ENCODE measurements at regions not wholly inside any gene's neighbourhood (a gene's known extent, or its start where the extent isn't known, plus 50 kb on each side); places are given as distances from the start of the nearest gene placed in this dataset.

DNA sequence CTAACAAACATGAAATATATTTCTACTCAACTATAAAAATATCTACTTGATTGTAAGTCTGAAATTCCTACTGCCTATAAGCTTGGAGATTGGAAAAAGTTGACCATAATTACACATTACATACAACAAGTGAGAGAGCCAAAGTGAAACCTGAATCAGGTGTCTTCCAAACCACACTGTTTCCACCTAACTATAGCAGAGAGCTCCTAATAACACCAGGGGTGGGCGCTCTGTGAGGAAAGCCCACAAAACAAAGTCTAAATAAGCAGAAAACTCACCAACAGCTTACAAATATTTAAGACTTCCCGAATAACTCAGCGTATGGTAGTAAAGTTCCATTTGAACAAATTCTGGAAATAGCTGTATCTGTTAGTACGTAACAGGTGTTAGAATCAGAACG, 119.9 kb downstream of the GPR37 start:
- no peak for DNase-seq
- TF ChIP-seq, protein P1, sequence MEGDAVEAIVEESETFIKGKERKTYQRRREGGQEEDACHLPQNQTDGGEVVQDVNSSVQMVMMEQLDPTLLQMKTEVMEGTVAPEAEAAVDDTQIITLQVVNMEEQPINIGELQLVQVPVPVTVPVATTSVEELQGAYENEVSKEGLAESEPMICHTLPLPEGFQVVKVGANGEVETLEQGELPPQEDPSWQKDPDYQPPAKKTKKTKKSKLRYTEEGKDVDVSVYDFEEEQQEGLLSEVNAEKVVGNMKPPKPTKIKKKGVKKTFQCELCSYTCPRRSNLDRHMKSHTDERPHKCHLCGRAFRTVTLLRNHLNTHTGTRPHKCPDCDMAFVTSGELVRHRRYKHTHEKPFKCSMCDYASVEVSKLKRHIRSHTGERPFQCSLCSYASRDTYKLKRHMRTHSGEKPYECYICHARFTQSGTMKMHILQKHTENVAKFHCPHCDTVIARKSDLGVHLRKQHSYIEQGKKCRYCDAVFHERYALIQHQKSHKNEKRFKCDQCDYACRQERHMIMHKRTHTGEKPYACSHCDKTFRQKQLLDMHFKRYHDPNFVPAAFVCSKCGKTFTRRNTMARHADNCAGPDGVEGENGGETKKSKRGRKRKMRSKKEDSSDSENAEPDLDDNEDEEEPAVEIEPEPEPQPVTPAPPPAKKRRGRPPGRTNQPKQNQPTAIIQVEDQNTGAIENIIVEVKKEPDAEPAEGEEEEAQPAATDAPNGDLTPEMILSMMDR (IDR thresholded peaks at IDR 0.05), result no peak
- H3K27ac ChIP-seq, result no peak overlapping the region
- H3K9ac ChIP-seq (ENCODE audit: low read depth in 2 of 2, low read length in 2 of 2), result no peak overlapping the region
- intact Hi-C loops (cut with DNase I), result no loop called here
- no peak overlapping the region for H3K4me3 ChIP-seq
- H3K9me3 ChIP-seq, result no peaks in the 10 kb centered on the region
- no peaks in the 10 kb centered on the region for H3K4me1 ChIP-seq
- no peaks in the 10 kb centered on the region for H3K36me3 ChIP-seq
- H3K27me3 ChIP-seq, result no peaks in the 10 kb centered on the region

DNA sequence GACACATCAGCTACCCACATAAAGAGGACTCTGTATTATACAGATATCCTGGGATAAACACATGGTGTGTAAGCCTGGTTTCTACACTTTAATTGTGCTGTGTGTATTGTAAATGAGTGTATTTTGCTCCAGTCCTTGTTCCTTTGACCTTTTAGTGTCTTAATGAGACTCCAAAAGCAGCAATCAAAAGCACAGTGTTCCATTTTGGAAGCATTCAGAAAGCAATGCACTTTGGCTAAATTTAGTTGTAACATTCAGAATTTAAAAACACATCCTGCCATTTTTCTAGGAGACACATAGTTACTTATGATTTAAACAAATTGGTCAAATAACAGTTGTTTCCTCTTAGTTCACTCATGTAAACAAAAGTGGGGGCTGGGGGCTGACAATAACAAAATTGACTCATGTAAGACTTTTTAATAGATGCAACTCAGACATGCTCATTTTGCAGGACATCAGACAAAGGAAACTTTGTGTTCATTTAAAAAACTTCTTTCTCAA, 122.2 kb downstream of the GPR37 start:
- no peaks in the 10 kb centered on the region for H3K4me1 ChIP-seq
- DNase-seq, result no peak
- H3K27me3 ChIP-seq, result no peaks in the 10 kb centered on the region
- H3K36me3 ChIP-seq, result no peaks in the 10 kb centered on the region
- intact Hi-C loops (cut with DNase I), result no loop called here
- H3K9ac ChIP-seq (ENCODE audit: low read depth in 2 of 2, low read length in 2 of 2), result no peak overlapping the region
- H3K27ac ChIP-seq, result no peak overlapping the region
- H3K9me3 ChIP-seq, result no peaks in the 10 kb centered on the region
- TF ChIP-seq, protein P1 (IDR thresholded peaks at IDR 0.05), result no peak
- H3K4me3 ChIP-seq, result no peak overlapping the region

- H3K9ac ChIP-seq (ENCODE audit: low read depth in 2 of 2, low read length in 2 of 2), result no peak overlapping the region
- H3K27me3 ChIP-seq, result no peaks in the 10 kb centered on the region
- H3K4me1 ChIP-seq, result no peaks in the 10 kb centered on the region
- no peak overlapping the region for H3K4me3 ChIP-seq
- intact Hi-C loops (cut with DNase I), result no loop called here
- TF ChIP-seq, protein P1 (IDR thresholded peaks at IDR 0.05), result no peak
- DNase-seq, result no peak
- no peaks in the 10 kb centered on the region for H3K36me3 ChIP-seq
- H3K9me3 ChIP-seq, result no peaks in the 10 kb centered on the region
- H3K27ac ChIP-seq, result no peak overlapping the region
Observed at GRCh38 chr7:124635416-124635815, 130.2 kb downstream of the GPR37 start.

GRCh38 chr7:124633740-124634139, 131.9 kb downstream of the GPR37 start:
- DNase-seq, result no peak
- Histone ChIP-seq H3K4me1 (no peaks in the 10 kb centered on the region), H3K27me3 (no peaks in the 10 kb centered on the region), H3K27ac (no peak overlapping the region), H3K9ac (ENCODE audit: low read depth in 2 of 2, low read length in 2 of 2) (no peak overlapping the region), H3K36me3 (no peaks in the 10 kb centered on the region), H3K4me3 (no peak overlapping the region), H3K9me3 (no peaks in the 10 kb centered on the region)
- intact Hi-C loops (cut with DNase I), result no loop called here
- TF ChIP-seq, protein P1 (IDR thresholded peaks at IDR 0.05), result no peak

DNA sequence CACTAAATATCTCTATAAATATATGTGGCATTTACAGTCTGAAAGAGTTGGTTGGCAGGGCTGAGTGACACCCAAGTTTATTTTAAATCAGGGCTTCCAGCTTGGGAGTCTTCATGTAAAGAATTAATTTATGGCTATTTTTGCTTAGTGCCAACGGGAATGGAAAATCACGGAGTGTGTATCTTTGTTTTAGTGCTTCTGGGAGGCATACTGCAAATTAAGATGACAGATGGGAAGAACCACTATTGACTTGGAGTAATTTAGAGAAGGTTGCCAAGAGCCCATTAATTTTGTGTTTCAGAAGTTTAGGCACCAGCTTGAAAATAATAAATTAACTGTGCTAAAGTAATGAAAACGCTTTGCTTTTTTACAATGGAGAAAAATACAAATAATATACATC, 135.2 kb downstream of the GPR37 start:
- no peak for DNase-seq
- TF ChIP-seq, protein P1 (IDR thresholded peaks at IDR 0.05), result no peak

More for the DNA sequence above, 135.2 kb downstream of the GPR37 start:
- Histone ChIP-seq H3K4me1 (no peaks in the 10 kb centered on the region), H3K36me3 (no peaks in the 10 kb centered on the region), H3K9ac (ENCODE audit: low read depth in 2 of 2, low read length in 2 of 2) (no peak overlapping the region), H3K9me3 (no peaks in the 10 kb centered on the region), H3K27me3 (no peaks in the 10 kb centered on the region), H3K4me3 (no peak overlapping the region), H3K27ac (no peak overlapping the region)
- intact Hi-C loops (cut with DNase I), result no loop called here

All from colonic mucosa (tissue), 4 donors.